ENCODE measurements at regions not wholly inside any gene's neighbourhood (a gene's known extent, or its start where the extent isn't known, plus 50 kb on each side); places are given as distances from the start of the nearest gene placed in this dataset.
"Not testable (repeated sequence)": the region's sequence is repeated elsewhere in the genome, so short reads cannot be mapped to it uniquely, and the experiment has no call there.

- H3K36me3 ChIP-seq (replicated peaks); H3K4me1 ChIP-seq; H3K4me3 ChIP-seq; H3K27me3 ChIP-seq (ENCODE audit: low read depth); in situ Hi-C loops (cut with MboI; ENCODE audit: low sequenced_read_pairs); DNase-seq (ENCODE audit: low spot score in 2 of 2); H3K9me3 ChIP-seq: not testable (repeated sequence)
These were observed 50.6 kb upstream of the GPR39 start for GRCh38 chr2:132365963-132366362.

GRCh38 chr2:132366421-132367180 lies 50.0 kb upstream of the GPR39 start:
- DNase-seq (ENCODE audit: low spot score in 2 of 2) = no peak
- Histone ChIP-seq H3K9me3 (no peaks in the 10 kb centered on the region), H3K27me3 (ENCODE audit: low read depth) (no peaks in the 10 kb centered on the region), H3K4me1 (no peaks in the 10 kb centered on the region), H3K4me3 (no peak overlapping the region), H3K36me3 (replicated peaks) (no peaks in the 10 kb centered on the region)
- in situ Hi-C loops (cut with MboI; ENCODE audit: low sequenced_read_pairs) = no loop called here

All from HAP-1 (cell line).